GM23248 (cell line): ENCODE measurements at regions not wholly inside any gene's neighbourhood (a gene's known extent, or its start where the extent isn't known, plus 50 kb on each side); places are given as distances from the start of the nearest gene placed in this dataset.

Experiments used
- EZH2 ChIP-seq: fragments of 200-600 bp; sonication (generic); IDR thresholded peaks from 2 replicates; pipeline ENCODE4 v1.6.1; 2018; ENCODE audit warnings: antibody characterized with exemption, mild to moderate bottlenecking; ENCODE audit not compliant: insufficient read depth, poor library complexity, severe bottlenecking
- EZH2phosphoT487 ChIP-seq: fragments of 200-600 bp; sonication (generic); IDR thresholded peaks from 2 replicates; pipeline ENCODE4 v1.6.1; 2018; ENCODE audit warnings: antibody characterized with exemption, moderate library complexity, mild to moderate bottlenecking, low read depth; ENCODE audit not compliant: insufficient read depth

- TF ChIP-seq EZH2 (no peak), EZH2phosphoT487 (no peak)
Observed at GRCh38 chr12:58450868-58451482, 469.3 kb downstream of the LRIG3 start.
